HepG2 (cell line): ENCODE measurements at regions not wholly inside any gene's neighbourhood (a gene's known extent, or its start where the extent isn't known, plus 50 kb on each side); places are given as distances from the start of the nearest gene placed in this dataset.

ENCODE experiments used
- HIVEP1 ChIP-seq: sonication (generic); formaldehyde crosslinking; IDR thresholded peaks from 2 replicates; pipeline ENCODE4 v1.4.0; 2020; ENCODE audit warnings: mild to moderate bottlenecking, missing genetic modification reagents
- IRF2 ChIP-seq: IDR thresholded peaks from 2 replicates; pipeline ENCODE4 v1.6.1; 2018; ENCODE audit warnings: missing genetic modification reagents, missing compliant biosample characterization
- MYC ChIP-seq: sonication (generic); formaldehyde crosslinking; IDR thresholded peaks from 2 replicates; pipeline ENCODE4 v1.9.0; 2021; ENCODE audit warnings: missing genetic modification reagents, borderline replicate concordance
- POLR2AphosphoS5 ChIP-seq: IDR thresholded peaks from 2 replicates; pipeline ENCODE4 v1.6.1; 2012; ENCODE audit warnings: low read depth, low read length
- TEAD3 ChIP-seq: optimal IDR thresholded peaks from 2 replicates; pipeline ENCODE3; 2016; ENCODE audit warnings: borderline replicate concordance
- TOE1 ChIP-seq: sonication (generic); formaldehyde crosslinking; IDR thresholded peaks from 2 replicates; pipeline ENCODE4 v1.4.0; 2020; ENCODE audit warnings: mild to moderate bottlenecking, missing genetic modification reagents
- TF ChIP-seq, protein P1 (sequence below): sonication (generic); formaldehyde crosslinking; IDR thresholded peaks from 2 replicates; pipeline ENCODE4 v1.5.0; 2020; ENCODE audit warnings: mild to moderate bottlenecking, missing genetic modification reagents, moderate library complexity
- TF ChIP-seq, protein P2 (sequence below): sonication (generic); formaldehyde crosslinking; IDR thresholded peaks from 2 replicates; pipeline ENCODE4 v1.4.0; 2020; ENCODE audit warnings: mild to moderate bottlenecking, missing genetic modification reagents

DNA sequence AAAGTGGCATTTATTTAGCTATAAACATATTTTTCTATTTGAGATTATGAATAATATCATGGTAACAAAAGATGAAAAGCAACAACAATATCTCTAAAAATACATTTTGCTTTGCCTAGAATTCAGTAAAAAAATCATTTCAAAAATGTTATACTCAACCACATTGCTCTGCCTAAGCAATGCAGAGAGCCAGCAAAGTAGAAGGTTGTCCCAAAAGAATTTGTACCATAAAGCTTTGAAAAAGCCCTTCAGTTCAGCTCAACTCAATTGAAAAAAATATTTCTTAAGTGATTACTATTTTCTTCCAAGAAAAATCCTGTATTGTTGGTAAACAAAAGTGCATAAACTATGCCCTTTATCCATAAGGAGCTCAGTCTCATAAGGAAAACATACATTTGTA lies 301.2 kb upstream of the ARSJ start:
- TF ChIP-seq, protein P1, sequence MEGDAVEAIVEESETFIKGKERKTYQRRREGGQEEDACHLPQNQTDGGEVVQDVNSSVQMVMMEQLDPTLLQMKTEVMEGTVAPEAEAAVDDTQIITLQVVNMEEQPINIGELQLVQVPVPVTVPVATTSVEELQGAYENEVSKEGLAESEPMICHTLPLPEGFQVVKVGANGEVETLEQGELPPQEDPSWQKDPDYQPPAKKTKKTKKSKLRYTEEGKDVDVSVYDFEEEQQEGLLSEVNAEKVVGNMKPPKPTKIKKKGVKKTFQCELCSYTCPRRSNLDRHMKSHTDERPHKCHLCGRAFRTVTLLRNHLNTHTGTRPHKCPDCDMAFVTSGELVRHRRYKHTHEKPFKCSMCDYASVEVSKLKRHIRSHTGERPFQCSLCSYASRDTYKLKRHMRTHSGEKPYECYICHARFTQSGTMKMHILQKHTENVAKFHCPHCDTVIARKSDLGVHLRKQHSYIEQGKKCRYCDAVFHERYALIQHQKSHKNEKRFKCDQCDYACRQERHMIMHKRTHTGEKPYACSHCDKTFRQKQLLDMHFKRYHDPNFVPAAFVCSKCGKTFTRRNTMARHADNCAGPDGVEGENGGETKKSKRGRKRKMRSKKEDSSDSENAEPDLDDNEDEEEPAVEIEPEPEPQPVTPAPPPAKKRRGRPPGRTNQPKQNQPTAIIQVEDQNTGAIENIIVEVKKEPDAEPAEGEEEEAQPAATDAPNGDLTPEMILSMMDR (CRISPR knock-in tag) = no peak
- TF ChIP-seq MYC (CRISPR knock-in tag) (no peak), POLR2AphosphoS5 (no peak), TEAD3 (no peak), IRF2 (CRISPR knock-in tag) (no peak), TOE1 (no peak), HIVEP1 (CRISPR knock-in tag) (no peak)
- TF ChIP-seq, protein P2, sequence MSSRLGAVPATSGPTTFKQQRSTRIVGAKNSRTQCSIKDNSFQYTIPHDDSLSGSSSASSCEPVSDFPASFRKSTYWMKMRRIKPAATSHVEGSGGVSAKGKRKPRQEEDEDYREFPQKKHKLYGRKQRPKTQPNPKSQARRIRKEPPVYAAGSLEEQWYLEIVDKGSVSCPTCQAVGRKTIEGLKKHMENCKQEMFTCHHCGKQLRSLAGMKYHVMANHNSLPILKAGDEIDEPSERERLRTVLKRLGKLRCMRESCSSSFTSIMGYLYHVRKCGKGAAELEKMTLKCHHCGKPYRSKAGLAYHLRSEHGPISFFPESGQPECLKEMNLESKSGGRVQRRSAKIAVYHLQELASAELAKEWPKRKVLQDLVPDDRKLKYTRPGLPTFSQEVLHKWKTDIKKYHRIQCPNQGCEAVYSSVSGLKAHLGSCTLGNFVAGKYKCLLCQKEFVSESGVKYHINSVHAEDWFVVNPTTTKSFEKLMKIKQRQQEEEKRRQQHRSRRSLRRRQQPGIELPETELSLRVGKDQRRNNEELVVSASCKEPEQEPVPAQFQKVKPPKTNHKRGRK (CRISPR knock-in tag) = no peak
